ENCODE measurements at regions not wholly inside any gene's neighbourhood (a gene's known extent, or its start where the extent isn't known, plus 50 kb on each side); places are given as distances from the start of the nearest gene placed in this dataset.

DNA sequence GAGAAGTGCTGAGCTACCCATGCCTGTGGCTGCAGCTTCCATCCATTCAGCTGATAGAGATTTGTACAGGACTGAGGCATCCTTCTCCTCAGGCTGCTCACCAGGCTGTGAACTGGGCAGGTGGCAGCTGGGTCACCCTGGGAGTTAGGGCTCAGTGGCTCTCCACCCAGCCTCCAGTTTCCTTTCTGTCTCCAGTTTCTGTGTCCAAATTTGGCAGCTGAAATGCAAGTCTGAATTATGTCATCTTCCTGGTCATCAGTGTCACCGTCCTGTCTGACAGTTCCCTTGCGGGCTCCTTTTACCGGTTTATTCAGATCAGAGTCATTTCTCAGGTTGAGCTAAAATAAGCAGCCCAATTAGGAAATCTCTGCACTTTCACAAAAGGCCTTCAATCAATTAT, 93.3 kb downstream of the EDN1 start:
- DNase-seq (ENCODE audit: low spot score) = no peak

DNA sequence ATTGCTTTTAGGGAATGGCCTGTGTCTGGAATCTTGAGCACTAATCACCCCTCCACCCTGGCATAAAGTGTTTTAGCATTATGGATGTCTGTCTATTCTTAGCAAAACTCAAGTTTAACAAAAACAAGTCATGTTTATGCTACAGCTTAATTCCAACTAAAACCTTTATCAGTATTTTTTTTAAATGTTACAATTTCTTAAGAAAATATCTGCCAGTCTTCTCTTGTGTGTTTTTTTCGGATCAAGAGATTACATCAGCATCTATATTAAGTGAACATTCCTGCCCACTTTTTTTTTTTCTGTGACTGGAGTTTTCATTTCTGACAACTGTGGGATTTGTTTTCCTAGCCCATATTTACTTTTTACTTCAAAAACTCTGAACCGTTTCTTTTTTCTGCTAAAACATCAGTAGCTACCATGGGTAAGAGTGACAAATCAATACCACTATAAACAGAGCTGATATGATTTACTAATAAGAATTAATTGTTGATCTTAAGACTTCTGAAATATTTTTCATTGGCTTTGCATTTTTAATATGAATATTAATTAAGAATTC, 94.3 kb downstream of the EDN1 start:
- DNase-seq (ENCODE audit: low spot score) = no peak

DNA sequence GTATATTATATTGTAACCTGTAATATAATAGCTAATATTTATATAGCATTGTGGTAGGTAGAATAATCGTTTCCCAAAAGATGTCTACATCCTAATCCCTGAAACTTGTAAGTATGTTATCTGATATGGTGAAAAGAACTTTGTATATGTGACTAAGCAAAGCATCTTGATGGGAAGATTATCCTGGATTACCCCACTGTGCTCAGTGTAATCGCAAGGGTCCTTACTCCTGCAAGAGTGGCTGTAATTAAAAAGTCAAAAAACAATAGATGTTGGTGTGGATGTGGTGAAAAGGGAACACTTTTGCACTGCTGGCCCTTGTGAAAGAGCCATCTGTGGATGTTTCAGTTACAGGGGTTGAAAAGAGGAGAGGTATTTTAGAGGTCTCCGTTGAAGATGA, 95.2 kb downstream of the EDN1 start:
- DNase-seq (ENCODE audit: low spot score) = no peak

DNA sequence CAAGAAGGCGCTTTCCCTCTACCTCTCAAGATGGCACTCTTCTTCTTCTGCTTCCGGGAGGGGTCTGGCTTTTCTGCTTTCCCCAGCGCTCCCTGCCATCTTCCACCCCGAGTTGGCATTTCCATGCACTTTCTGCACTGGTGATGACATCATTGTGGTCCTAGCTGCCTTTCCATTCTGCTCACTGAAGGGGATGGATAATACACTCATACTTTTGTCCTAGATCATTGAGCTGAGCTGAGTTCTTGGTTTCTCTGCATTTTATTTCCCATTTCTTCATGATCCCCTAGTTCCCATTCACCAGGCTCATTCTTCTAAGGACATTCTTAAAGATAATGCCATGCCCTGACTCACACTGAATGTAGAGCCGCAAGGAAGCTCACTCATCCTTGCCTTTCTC, 96.7 kb downstream of the EDN1 start:
- peak; percentile 14 for DNase-seq (ENCODE audit: low spot score)

DNA sequence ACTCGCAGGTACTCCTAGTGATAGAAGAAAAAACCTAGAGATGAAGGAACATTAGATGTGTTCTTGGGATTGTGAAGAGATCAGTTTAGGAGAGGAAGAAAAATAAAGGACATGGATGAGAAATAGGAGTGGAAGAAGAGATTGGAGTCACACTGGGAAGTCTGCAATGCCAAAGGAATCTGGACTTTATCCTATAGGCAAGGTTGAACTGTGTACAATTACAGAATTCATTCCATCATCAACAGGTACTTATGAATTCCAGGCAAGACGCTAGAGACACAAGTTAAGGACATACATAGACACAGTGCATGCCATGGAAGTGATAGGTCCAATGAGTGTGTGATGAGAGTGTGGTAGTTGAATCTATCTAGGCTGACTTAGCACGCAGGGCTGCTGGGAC, 101.3 kb downstream of the EDN1 start:
- no peak for DNase-seq (ENCODE audit: low spot score)

DNA sequence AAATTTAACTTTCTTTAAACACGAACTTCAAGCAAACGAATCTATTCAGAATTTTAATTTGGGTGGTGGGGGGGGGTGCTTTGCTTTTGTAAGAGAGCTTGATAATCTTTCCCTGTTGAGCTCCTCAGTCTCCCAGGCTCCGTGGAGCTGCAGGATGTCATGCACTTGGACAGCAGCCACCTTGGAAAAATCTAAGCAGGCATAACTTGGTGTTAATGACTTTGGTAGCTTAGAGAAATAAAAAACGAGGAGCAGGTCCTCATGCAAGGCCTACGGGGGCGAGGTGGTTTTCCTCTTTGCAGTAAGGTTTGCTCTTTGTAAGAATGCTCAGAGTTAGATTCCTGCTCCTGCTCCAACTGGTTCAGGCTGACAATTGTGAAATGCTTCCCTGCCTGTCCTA, 102.3 kb downstream of the EDN1 start:
- peak; percentile 37 for DNase-seq (ENCODE audit: low spot score)

DNA sequence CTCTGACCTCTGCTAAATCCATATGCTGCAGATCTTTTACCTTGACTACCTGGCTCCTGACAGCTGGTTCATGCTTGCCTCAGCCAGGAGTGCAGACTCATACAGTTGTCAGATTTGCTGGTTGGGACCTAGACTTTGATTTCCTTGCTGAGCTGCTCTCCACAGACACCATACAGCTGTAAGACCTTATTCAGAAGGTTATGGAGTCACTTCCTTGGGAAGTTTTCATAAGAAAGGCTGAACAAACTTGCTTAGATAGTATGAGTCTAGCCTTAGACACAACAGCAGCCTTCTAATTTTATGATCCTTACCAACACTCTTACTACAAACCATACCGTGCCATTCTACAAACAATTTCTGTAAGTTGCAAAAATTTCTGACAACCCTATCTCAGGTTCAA, 102.9 kb downstream of the EDN1 start:
- DNase-seq (ENCODE audit: low spot score) = no peak

DNA sequence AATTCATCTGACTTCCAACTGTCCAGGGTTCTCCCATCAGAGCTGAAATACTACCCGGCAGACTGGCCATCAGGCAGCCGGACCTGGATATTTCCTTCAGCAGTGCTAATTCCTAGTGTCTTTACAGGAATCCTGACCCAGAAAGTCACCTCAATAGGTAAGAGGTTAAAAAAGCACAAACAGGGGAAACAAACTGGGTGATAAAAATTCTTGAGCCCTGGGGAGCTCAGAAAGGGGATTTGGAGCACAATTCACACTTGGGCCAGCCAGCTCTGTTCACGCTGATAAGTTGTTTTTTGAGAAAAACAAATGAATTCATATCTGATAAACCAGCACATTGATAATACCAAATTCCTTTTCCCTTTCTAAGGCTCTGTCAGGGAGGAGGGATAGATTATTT, 104.0 kb downstream of the EDN1 start:
- no peak for DNase-seq (ENCODE audit: low spot score)

DNA sequence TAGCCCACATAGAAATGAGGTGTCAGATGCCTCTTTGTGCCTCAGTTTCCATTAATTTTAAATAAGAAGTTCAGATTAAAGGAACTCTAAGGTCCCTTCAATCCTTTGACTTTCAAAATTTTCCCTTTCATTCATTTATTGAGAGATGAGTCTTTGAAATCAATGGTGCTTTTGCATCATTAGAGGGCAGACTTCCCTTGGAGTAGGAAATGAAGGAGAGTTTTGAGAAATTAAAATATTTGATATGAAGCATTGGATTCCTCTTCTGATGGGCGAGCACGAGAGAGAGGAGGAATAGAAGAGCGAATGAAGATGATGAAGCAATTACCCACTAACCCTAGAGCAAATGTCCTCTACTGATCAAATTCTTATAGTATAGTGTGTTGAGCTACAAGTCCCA, 105.7 kb downstream of the EDN1 start:
- DNase-seq (ENCODE audit: low spot score) = peak; percentile 34

DNA sequence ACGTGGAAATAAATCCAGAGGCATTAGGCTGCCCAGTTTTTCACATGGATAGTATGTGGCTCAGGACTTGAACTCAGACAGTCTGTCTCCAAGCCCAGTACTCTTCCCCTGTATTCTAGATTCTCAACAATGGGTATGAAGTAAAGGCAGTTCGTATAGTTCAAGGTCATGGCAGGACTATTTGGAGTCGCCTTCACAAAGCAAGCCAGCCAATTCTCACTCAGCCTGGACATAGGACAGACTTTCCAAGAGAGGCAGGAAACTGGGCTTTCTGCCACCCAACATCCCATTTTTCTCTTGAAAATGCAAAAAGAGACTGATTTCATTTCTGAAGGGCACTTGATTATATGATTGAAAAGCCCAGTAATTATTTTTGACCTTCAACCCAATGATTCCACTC, 111.0 kb downstream of the EDN1 start:
- DNase-seq (ENCODE audit: low spot score) = no peak

DNA sequence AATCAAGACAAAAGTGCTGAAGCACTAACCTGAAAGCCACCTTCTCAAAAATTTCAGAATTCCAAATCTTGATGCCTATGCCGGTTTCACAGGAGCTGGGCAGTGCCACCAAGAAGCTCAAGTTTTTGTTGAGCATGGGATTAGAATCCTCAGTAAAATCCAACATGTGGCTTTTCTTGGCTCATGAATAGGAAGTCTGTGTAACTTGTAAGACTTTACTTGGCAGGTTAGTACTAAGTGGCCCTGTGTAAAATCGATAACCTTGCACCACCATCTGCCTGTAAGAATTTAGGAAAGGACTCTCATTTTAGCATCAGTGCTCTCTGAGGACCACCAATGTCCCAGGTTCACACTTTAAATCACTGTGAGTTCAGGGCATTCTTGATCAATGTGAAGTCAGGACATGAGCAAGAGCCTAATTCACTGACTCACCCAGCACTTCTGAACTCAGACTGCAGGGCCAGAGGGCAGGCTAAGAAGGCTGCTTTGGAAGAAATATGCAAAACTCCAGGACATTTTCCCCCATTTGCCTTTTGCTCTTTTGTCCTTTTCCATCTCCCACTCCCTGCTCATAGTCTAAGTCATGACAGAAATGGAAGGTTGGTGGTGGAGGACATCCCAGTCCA, 113.2 kb downstream of the EDN1 start:
- DNase-seq (ENCODE audit: low spot score) = peak; percentile 83

DNA sequence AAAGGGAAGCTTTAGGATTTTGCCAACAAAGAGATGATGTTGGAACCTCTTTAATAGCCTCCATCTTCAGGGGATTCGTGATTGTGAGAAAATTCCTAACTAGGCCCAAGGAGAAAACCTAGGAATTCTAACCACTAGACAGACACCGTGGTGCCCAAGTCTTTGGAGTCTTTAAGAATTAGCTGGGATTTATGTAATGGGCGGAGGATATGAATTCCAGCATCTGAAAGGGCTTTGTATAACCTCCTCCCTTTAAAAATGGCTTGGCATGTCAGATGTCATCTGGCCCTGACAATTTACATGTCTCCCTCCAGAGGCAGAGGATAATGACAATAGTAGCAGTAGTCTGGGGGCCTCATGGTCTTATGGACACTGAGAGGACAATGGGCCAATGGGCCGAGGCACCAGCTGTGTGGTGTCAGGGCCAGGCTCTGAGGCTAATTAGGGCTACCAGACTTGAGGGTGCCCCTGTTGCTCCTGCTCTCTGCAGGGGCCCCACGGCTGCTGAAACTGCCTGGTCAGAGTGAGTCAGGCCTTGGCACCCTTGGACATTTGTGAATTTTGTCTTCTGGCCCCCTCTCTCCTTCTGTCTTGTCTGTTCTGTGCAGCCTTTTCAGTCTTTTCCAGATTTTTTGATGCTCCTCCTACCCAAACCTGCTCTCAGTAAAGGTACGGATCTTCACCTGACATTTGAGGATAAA, 113.9 kb downstream of the EDN1 start:
- peak; percentile 65 for DNase-seq (ENCODE audit: low spot score)

DNA sequence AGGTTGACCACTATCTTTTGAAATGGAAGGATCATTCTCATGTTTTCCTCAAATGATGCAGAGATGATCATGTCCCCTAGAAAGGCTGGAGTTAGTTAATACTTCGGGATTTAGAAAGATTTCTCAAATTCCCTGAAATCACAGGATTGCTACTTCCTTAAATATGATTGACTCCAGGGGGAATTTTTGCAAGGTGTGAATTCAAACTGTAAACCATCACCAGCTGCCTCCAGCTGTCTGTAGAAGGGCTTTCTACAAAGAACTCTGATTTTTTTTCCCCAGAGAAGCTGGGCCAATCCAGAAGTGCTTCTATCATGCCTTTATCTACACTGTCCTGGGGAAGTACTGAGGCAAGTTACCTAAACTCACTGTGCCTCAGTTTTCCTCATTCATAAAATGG, 114.5 kb downstream of the EDN1 start:
- DNase-seq (ENCODE audit: low spot score) = no peak

DNA sequence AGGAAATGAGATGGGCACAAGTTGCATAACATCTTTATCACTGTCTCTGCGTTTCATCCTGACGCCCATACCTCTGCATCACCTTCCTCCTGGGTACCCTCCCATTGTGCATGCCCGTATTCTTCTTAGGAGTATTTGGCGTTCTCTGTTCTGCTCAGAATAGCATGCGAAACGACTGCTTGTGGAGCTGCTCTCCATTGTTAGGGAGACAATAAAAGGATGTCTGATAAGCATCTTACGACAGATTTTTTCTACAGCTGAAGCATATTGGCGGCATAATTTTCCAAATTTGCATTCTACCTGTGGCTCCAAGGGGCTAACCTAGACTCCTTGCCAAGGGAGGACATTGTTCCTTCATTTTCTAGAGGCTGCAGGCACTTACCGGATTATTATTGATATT, 118.6 kb downstream of the EDN1 start:
- DNase-seq (ENCODE audit: low spot score) = no peak

DNA sequence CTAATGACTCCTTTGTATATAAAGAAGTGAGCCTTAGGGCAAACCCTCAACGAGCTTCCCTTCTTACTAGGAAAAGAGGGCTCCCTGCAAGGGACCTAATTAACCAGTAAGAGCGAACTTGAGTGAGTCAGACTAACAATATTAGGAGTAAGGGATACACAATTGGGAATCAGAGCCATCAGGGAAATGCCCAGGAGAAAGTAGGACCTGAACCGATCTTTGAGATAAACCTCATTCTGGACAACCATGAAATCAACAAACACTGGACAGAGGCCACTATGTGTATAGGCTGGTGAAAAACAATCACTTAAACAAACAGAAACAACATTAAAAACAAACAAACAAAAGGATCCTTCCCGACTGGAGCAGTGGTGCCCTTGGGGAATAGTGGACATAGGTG, 120.8 kb downstream of the EDN1 start:
- DNase-seq (ENCODE audit: low spot score) = no peak

DNA sequence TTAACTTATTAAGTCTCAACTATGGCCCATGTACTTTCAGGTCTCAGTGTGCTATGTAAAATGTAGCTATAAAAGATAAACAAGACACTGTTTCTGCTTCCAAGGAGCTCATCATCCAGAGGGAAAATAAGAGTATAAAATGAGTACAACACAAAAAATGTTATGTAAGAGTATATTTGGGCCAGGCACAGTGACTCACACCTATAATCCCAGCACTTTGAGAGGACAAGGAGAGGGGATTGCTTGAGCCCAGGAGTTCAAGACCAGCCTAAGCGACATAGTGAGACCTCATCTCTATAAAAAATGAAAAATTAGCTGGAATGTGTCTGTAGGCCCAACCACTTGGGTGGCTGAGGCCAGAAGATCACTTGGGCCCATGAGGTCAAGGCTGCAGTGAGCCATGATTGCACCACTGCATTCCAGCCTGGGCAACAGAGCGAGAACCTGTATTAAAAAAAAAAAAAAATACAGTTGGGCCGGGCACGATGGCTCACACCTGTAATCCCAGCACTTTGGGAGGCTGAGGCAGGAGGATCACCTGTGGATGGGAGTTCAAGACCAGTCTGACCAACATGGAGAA, 124.0 kb downstream of the EDN1 start:
- no peak for DNase-seq (ENCODE audit: low spot score)

DNA sequence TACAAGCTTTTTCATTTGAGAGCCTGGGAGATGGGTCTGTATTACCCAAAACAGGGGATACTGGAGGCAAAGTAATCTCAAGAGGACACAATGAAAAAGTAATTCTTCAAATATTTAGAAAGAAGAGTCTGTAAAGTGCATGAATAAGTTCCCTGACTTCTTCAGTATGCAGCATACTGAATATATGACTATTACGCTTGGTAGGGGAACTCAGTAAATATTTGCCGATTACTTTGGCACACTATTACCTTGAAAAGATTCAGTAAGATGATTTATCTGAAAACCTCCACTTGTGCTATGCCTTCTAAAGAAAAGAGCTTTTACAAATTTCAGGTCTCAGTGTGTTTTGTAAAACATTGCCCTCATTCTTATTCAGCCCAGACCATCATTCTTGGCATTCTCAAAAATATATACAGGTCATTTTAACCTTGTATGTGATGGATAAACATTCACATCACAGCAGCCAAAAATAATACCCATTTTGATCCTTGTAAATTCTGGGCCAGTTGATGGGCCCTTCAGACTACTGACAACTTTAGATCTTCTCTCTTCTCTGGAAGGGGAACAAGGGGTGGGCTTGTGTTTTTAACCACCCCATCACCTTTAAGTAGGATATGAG, 125.9 kb downstream of the EDN1 start:
- DNase-seq (ENCODE audit: low spot score) = no peak

DNA sequence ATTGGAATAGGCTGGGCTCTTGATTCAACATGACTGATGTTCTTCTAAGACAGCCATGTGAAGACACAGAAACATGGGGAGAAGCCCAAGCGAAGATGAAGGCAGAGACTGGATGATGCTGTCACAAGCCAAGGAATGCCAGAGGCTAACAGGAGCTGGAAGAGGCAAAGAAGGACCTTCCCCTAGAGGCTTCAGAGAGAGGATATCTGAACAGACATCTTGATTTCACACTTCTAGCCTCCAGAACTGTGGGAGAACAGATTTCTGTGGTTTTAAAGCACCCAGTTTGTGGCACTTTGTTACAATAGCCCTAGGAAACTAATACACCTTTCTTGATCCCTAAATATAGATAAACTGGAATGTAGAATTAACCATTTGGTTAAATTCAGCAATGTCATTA, 127.0 kb downstream of the EDN1 start:
- DNase-seq (ENCODE audit: low spot score) = no peak

DNA sequence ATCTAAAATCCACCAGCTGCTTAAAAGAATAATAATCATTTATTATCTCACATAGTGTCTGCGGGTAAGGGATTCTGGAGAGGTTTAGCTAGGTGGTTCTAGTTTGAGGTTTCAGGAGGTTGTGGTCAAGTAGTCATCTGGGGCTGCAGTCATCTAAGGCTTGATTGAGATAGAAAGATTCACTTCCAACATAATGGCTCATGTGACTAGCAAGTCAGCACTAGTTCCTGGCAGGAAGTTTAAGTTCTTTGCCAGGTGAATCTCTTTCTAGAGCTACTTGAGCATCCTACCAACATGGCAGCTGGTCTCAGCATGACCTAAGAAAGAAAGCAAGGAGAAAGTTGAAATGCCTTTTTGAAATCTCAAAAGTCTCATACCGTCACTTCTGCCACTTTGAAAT, 128.8 kb downstream of the EDN1 start:
- no peak for DNase-seq (ENCODE audit: low spot score)

DNA sequence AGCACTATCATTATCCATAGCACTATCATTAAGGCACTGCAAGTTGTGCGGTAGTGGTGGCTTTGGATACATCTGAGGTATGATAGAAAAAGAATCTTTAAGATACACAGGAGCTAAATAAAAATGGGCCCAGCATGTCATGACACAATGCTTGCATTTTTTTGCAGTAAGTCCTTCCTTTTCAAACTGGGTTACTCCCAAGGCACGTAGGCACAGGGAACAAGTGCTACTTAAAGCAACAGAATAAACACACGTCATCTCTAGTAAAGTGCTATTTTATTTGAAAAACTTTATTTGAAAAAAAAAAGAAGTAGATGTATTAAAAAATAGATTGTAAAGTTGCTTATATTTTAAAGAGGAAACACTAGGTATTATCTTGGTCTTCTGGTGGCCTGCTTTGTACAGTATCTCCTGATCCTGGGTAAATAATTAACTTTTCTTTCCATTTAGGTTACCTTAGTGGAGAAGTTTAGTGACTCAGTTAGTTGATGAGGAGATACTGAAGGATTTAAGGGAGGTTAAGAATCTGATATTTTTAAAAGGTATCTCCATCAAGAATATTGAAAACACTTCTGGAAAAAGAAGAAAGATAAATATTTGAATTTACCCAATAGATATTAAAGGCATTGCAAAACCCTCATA, 129.6 kb downstream of the EDN1 start:
- DNase-seq (ENCODE audit: low spot score) = no peak

DNA sequence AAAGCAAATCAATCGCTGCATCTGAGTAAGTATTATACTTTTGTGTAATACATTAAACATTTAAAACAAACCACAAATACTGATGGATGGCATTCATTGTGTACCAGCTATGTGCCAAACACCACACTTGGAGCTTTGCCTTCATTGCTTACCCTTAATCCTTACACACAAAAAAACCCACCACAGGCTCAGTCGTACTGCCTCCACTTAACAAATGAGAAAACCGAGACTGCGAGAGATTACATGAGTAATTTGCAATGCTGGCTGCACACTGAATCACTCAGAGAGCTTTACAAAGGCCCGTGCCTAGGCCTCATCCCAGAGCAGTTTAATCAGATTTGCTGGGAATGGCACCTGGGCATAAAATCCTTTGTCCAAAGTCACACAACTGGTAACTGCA, 130.5 kb downstream of the EDN1 start:
- peak; percentile 29 for DNase-seq (ENCODE audit: low spot score)

DNA sequence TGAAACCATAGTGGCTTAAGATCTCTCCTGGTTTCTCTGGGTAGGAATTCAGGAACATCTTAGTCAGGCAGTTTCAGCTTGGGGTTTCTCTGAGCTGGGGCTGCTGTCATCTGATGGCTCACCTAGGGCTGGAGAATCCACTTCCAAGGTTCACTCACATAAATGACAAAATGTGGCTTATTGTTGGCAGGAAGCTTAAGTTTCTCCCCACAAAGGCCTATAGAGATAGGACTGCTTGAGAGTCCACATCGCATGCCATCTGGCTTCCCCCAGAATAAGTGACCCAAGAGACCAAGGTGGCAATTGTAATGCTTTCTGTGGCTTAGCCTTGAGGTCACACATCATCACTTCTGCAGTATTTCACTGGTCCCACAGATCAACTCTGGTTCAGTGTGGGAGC, 131.4 kb downstream of the EDN1 start:
- no peak for DNase-seq (ENCODE audit: low spot score)

DNA sequence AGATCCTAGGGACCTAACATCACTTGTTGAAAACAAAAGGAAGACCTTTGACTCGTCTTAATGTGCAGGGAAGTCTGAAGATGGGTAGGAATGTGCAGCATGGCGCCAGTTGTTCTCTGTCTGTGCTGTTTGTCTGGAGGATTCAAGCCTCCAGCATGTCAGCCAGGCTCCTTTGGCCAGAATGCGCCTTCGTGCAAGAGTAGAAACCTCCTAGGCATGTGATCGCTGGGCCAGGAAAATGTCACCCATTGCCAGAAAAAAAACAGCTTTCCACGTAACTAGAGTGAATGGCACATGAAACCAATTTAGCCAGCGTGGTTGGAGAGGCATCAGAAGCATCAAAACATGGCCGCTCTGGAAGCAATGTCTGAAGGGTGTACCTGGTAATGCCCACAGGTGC, 132.7 kb downstream of the EDN1 start:
- peak; percentile 47 for DNase-seq (ENCODE audit: low spot score)
